Mesothelial cell of epicardium (in vitro differentiated cells): ENCODE measurements at regions not wholly inside any gene's neighbourhood (a gene's known extent, or its start where the extent isn't known, plus 50 kb on each side); places are given as distances from the start of the nearest gene placed in this dataset.

Source experiments
- DNase-seq, 2 experiments: peaks; one replicate each; pipeline ENCODE4 v3.0.0; 2021; ENCODE audit warnings: low spot score in 2 of 2; ENCODE audit not compliant: unreplicated experiment in 2 of 2
- H3K27ac Mint-ChIP-seq: 2 replicates; pipeline ENCODE4 v1.8.0; 2021; ENCODE audit warnings: mixed read lengths
- H3K27me3 Mint-ChIP-seq: 2 replicates; pipeline ENCODE4 v1.8.0; 2021; ENCODE audit warnings: low read depth, mixed read lengths
- H3K36me3 Mint-ChIP-seq: 2 replicates; pipeline ENCODE4 v1.8.0; 2021; ENCODE audit warnings: mixed read lengths
- H3K4me1 Mint-ChIP-seq: 2 replicates; pipeline ENCODE4 v1.8.0; 2021; ENCODE audit warnings: mixed read lengths
- H3K4me3 Mint-ChIP-seq: 2 replicates; pipeline ENCODE4 v1.8.0; 2021; ENCODE audit warnings: mild to moderate bottlenecking, moderate library complexity, mixed read lengths
- H3K9me3 Mint-ChIP-seq: 2 replicates; pipeline ENCODE4 v1.8.0; 2021; ENCODE audit warnings: mixed read lengths
- CTCF ChIP-seq: fragments of 200-600 bp; sonication (generic); IDR thresholded peaks from one replicate; pipeline ENCODE4 v1.5.0; 2021; ENCODE audit warnings: antibody characterized with exemption; ENCODE audit not compliant: unreplicated experiment

GRCh38 chr3:15958692-15959433 is 161.1 kb upstream of the ANKRD28 start:
- H3K4me3 Mint-ChIP-seq, result no peak overlapping the region
- no peaks in the 10 kb centered on the region for H3K27me3 Mint-ChIP-seq
- no peak for DNase-seq
- peaks cover 5% of the 10 kb centered on the region for H3K9me3 Mint-ChIP-seq
- TF ChIP-seq CTCF, result no peak
- no peaks in the 10 kb centered on the region for H3K36me3 Mint-ChIP-seq
- H3K4me1 Mint-ChIP-seq, result no peaks in the 10 kb centered on the region
- H3K27ac Mint-ChIP-seq, result peak overlapping the region; percentile 31

GRCh38 chr3:15959434-15959811 is 161.6 kb upstream of the ANKRD28 start:
- DNase-seq, result no peak
- Mint-ChIP-seq H3K27me3 (no peaks in the 10 kb centered on the region), H3K27ac (no peak overlapping the region), H3K4me3 (no peak overlapping the region), H3K4me1 (peaks cover 4% of the 10 kb centered on the region), H3K36me3 (no peaks in the 10 kb centered on the region), H3K9me3 (peaks cover 5% of the 10 kb centered on the region)
- no peak for TF ChIP-seq CTCF

- H3K4me1 Mint-ChIP-seq, result peaks cover 6% of the 10 kb centered on the region
- peak overlapping the region; percentile 39 for H3K4me3 Mint-ChIP-seq
- H3K36me3 Mint-ChIP-seq, result no peaks in the 10 kb centered on the region
- DNase-seq, result no peak
- peak overlapping the region; percentile 88 for H3K27ac Mint-ChIP-seq
- H3K27me3 Mint-ChIP-seq, result no peaks in the 10 kb centered on the region
- TF ChIP-seq CTCF, result no peak
- H3K9me3 Mint-ChIP-seq, result peaks cover 9% of the 10 kb centered on the region
These were observed 167.0 kb upstream of the ANKRD28 start for GRCh38 chr3:15964605-15965442.

- Mint-ChIP-seq H3K9me3 (peaks cover 22% of the 10 kb centered on the region), H3K27ac (no peak overlapping the region), H3K27me3 (no peaks in the 10 kb centered on the region), H3K36me3 (no peaks in the 10 kb centered on the region), H3K4me1 (peaks cover 6% of the 10 kb centered on the region), H3K4me3 (no peak overlapping the region)
- TF ChIP-seq CTCF, result no peak
- DNase-seq, result no peak
These were observed 169.8 kb upstream of the ANKRD28 start for GRCh38 chr3:15967577-15967976.

GRCh38 chr3:15969874-15970640 is 172.3 kb upstream of the ANKRD28 start:
- Mint-ChIP-seq H3K27me3 (no peaks in the 10 kb centered on the region), H3K36me3 (no peaks in the 10 kb centered on the region), H3K4me3 (no peak overlapping the region), H3K27ac (no peak overlapping the region), H3K9me3 (peaks cover 22% of the 10 kb centered on the region), H3K4me1 (no peaks in the 10 kb centered on the region)
- no peak for TF ChIP-seq CTCF
- no peak for DNase-seq
